GM10248 (cell line): ENCODE measurements at regions not wholly inside any gene's neighbourhood (a gene's known extent, or its start where the extent isn't known, plus 50 kb on each side); places are given as distances from the start of the nearest gene placed in this dataset.

ENCODE experiments used
- CTCF ChIA-PET: fragments of 300-600 bp; sonication (Branson Sonifier 250); formaldehyde crosslinking; extraction: SDS; loops from one replicate; lab custom pipeline; 2021; ENCODE audit warnings: antibody characterized with exemption; lab: Yijun Ruan, JAX
- POLR2A ChIA-PET: fragments of 350-650 bp; sonication (Branson Sonifier 250); formaldehyde crosslinking; extraction: SDS; loops from one replicate; lab custom pipeline; 2020; ENCODE audit warnings: antibody characterized with exemption; lab: Yijun Ruan, JAX
- DNase-seq: peaks from one replicate; pipeline ENCODE4 v3.0.0; 2012; ENCODE audit errors: extremely low spot score
- CTCF ChIP-seq: IDR thresholded peaks from 2 replicates; pipeline ENCODE4 v1.5.1; 2012; ENCODE audit warnings: mild to moderate bottlenecking, low read depth; ENCODE audit errors: extremely low read depth, missing control alignments, control extremely low read depth

- no peak for TF ChIP-seq CTCF
- no peak for DNase-seq
- CTCF ChIA-PET, result interaction anchor here (1.1 to 1.6 kb wide), 2 partner anchors 9 to 10 kb away, joined by 3 to 7 read pairs; no protein-coding TSS in a partner anchor
- POLR2A ChIA-PET, result no interaction called here
These were observed 58.9 kb upstream of the TP63 start for GRCh38 chr3:189572249-189572648.

GRCh38 chr3:189573004-189573403 is 58.2 kb upstream of the TP63 start:
- peak; percentile 24 for DNase-seq
- CTCF ChIA-PET, result interaction anchor here (1.1 to 1.6 kb wide), 4 partner anchors 10 to 376 kb away, joined by 3 to 7 read pairs (median 3); no protein-coding TSS in a partner anchor
- POLR2A ChIA-PET, result no interaction called here
- no peak for TF ChIP-seq CTCF

- no peak for DNase-seq
- CTCF ChIA-PET, result interaction anchor here (1.0 to 1.6 kb wide), 3 partner anchors 13 to 183 kb away, joined by 3 read pairs; no protein-coding TSS in a partner anchor
- POLR2A ChIA-PET, result no interaction called here
- TF ChIP-seq CTCF, result no peak
These were observed 54.7 kb upstream of the TP63 start for GRCh38 chr3:189576486-189576885.

GRCh38 chr3:189577050-189577951 is 53.9 kb upstream of the TP63 start:
- ChIA-PET POLR2A (no interaction called here), CTCF (interaction anchor here (1.6 kb wide), 1 partner anchor 45 kb away, joined by 3 read pairs; no protein-coding TSS in a partner anchor)
- no peak for TF ChIP-seq CTCF
- DNase-seq, result no peak

- no peak for DNase-seq
- CTCF ChIA-PET, result interaction anchor here (2.3 kb wide), 1 partner anchor 44 kb away, joined by 5 read pairs; no protein-coding TSS in a partner anchor
- TF ChIP-seq CTCF, result no peak
- POLR2A ChIA-PET, result no interaction called here
These were observed 51.0 kb upstream of the TP63 start for GRCh38 chr3:189580190-189580589.
